HUDEP-2 (cell line): ENCODE measurements at regions not wholly inside any gene's neighbourhood (a gene's known extent, or its start where the extent isn't known, plus 50 kb on each side); places are given as distances from the start of the nearest gene placed in this dataset.

ENCODE experiments used
- DNase-seq, 76 experiments: peaks; one replicate each; lab custom pipeline; 2025; ENCODE audit not compliant: unreplicated experiment in 76 of 76; lab: John Stamatoyannopoulos, UW

DNA sequence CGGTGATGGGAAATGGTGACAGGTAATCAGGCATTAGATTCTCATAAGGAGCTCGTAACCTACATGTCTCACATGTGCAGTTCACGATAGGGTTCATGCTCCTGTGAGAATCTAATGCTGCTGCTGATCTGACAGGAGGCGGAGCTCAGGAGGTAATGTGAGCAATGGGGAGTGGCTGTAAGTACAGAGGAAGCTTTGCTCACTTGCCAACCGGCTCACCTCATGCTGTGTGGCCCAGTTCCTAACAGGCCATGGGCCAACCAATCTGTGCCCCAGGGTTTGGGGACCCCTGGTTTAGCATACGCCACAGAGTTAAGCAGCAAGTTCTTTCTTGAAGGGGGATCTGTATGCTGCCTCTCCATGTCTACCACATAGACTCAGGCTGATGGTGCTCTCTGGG, 133.1 kb downstream of the IQUB start:
- peak in 1 of 76 experiments; percentile 3 for DNase-seq

DNA sequence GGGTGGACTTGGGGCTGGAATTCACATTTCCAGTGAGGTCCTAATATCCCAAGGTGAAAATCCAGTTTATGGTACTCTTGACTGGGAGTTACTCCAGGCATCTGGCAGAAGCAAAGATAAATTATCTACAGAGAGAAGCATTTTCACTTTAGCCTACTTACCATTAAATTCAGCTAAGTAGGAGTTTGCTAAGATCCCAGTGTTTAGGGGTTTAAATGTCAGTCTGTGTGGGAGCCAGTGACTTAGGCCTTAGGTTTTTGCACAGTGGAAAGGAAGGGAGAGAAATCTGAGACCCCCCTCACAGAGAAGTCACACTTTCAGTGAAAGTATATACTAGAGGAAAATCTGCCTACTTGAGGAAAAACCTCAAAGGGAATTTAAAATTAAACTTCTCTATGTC, 134.2 kb downstream of the IQUB start:
- DNase-seq = no peak

DNA sequence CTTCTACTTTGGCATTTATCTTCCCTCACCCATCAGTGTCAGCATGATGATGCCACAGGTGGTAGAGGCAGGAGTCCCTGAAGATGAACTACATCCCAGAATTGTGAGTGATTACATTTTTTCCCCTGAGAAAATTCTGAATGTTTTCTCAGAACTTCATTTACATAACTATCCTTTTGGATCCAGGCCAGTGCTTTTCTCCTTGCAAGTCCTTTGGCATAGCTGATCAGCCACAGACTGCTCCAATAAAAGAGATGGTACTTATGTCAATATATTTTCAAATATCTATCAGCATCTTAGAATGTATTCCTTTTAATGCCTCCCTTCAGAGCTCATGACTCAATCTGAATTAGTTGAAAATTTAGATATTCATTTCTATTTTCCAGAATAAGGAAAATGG, 135.5 kb downstream of the IQUB start:
- no peak for DNase-seq

- no peak for DNase-seq
Observed at GRCh38 chr7:123397746-123398338, 136.6 kb downstream of the IQUB start.

- no peak for DNase-seq
Observed at GRCh38 chr7:123393623-123394022, 140.8 kb downstream of the IQUB start.

GRCh38 chr7:123372368-123372767, 162.0 kb downstream of the IQUB start:
- DNase-seq = no peak

DNA sequence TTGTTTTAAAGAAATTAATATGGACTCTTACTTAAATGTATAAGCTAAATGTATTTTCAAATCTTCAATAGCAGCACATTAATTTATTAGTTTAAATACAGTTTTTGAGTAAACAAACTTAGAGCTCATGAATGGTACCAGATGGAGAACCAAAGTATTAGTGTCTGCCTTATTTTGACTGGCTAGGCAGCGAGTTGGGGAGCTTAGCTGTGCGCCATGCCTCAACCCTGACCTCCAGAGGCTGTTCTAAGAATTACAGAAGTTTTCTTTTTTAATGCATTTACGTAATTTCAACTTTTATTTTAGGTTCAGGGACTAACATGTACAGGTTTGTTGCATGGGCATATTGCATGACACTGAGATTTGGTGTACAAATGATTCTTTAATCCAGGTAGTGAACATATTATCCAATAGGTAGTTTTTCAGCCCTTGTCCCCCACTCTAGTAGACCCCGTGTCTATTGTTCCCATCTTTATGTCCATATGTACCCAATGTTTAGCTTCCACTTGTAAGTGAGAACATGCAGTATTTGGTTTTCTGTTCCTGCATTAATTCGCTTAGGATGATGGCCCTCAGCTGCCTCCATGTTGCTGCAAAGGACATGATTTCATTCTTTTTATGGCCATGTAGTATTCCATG, 166.8 kb downstream of the IQUB start:
- peak in 27 of 76 experiments; percentile 1 to 56 (median 18) for DNase-seq

DNA sequence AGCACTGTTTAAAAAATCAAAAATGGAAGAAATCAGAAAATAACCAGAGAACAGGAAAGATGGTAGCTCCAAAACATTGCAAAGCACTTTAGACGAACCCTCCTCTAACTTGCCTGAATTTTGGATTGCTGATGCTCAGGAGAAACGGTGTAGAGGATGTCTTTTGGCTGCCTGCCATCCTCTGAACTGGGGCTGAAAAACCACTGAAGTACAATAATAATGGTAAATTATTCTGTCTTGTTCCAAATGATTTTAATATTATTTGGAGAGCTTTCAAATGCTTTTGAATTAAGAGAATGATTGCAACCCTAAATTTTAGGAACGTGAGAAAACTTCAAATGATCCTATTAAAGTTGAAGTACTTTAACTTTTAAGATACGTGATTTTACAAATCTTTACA, 167.3 kb upstream of the SLC13A1 start:
- DNase-seq = no peak

GRCh38 chr7:123366626-123367025, 166.9 kb upstream of the SLC13A1 start:
- DNase-seq = no peak

DNA sequence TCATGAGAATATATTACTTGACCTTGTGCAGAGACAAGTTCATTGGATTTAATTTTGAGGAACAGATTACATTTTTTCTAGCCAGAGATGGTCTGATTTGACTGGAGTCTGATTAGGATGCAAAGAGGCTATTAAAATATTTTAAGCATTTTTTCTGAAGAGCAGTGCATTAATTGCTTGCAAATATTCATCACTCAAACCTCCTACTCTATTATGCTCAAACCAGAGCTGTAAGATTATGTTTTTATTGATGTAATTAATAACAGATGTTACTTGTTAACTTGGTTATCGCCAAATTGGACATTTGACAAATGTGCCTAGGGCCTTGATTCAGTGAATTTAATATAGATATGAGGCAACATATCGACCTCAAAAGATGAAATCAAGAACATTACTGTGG, 160.9 kb upstream of the SLC13A1 start:
- DNase-seq = no peak

GRCh38 chr7:123355576-123356190, 155.9 kb upstream of the SLC13A1 start:
- peak in 1 of 76 experiments; percentile 4 for DNase-seq

GRCh38 chr7:123352973-123353372, 153.2 kb upstream of the SLC13A1 start:
- no peak for DNase-seq

GRCh38 chr7:123351516-123352505, 152.0 kb upstream of the SLC13A1 start:
- no peak for DNase-seq

DNA sequence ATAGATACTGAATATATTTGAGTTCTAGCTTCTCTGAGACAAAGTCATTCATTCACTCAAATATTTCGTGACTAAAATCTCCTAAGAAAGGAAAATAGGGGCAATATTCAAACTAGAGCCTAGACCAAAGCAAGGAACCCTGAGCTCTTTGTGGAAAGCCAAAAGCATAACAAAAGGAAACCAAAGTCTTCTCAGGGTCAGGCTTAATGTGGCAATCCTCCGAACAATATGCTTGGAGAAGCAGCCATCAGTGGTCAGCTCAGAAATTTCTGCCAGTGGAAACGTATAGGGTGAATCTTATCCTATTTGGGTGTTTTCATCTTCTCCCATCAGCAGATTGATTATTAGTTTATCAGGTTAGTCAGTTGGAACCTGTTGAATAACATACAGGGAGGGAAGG, 151.3 kb upstream of the SLC13A1 start:
- no peak for DNase-seq

DNA sequence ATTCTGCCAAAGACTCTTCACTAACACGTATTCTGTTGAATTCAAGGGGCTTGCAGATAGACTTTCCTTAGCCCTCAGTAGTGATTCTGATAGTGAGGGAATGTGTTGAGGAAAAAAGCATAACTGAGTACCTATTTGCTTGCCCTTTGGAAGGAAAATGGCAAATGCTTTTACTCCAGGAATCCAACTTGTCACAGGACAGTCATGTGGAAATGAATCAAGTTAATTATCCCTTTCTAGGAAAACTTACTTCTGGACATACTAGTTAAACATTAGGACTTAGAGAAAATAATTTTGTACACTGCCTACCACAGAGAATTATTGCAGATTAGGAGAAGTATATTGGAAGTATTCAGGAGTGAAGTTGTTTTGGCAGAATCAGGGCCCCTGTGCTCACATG, 148.9 kb upstream of the SLC13A1 start:
- DNase-seq = no peak

GRCh38 chr7:123346766-123347165, 147.0 kb upstream of the SLC13A1 start:
- DNase-seq = no peak

GRCh38 chr7:123343611-123344010, 143.8 kb upstream of the SLC13A1 start:
- no peak for DNase-seq

DNA sequence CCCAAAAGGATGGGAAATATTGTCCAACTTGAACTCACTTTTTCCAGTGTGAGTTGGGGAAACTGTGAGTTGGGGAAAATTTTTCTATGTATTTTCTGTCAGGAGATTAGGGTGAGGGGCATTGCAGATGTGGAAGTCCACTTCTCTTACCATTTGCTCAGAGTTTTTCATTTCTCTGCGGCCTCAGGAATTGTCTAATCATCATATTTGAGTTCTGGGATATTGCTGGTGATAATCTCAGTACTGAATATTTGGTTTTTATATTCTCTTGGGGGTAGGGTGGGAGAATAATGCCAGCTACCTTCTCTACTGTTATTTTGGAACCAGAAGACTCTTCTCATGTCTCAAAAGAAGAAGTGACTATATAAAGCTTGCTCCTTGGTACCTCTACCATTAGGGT, 141.3 kb upstream of the SLC13A1 start:
- no peak for DNase-seq

DNA sequence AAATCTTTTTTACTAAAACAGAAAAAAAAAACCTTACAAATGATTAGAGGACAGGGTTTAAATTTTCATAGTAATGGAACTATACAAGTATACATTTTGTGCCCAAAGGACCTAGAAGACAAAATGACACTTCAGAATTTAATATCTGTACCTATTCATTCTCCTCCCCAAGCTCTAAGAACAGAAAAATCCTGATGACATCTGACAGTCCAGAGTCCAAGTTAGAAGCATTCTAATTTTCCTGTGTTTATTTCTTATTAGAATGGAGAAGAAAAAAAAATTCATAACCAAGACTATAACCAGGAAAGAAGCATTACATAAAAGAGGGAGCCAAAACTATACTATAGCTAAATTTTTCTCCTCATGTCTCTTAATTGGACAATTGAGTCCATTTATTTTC, 138.9 kb upstream of the SLC13A1 start:
- no peak for DNase-seq

GRCh38 chr7:123329988-123330643, 130.3 kb upstream of the SLC13A1 start:
- no peak for DNase-seq

GRCh38 chr7:123327661-123328060, 127.9 kb upstream of the SLC13A1 start:
- DNase-seq = no peak
